Activated T-helper 1 cell treated with anti-CD3 and anti-CD28 coated beads, Interleukin-12 subunit alpha, Interleukin-12 subunit beta, Interleukin-2, Interleukin-4 antibody, amounts not matched to agents 30 ng/mL and 10 ng/mL and 1 ng/mL, durations not matched to agents 14 hours and 24 hours and 36 hours (primary cell): ENCODE measurements at regions not wholly inside any gene's neighbourhood (a gene's known extent, or its start where the extent isn't known, plus 50 kb on each side); places are given as distances from the start of the nearest gene placed in this dataset.
"Not testable (repeated sequence)": the region's sequence is repeated elsewhere in the genome, so short reads cannot be mapped to it uniquely, and the experiment has no call there.

ENCODE experiments used
- DNase-seq: peaks from one replicate; pipeline ENCODE4 v3.0.0; 2021; ENCODE audit warnings: low spot score
- H3K27ac Mint-ChIP-seq: one replicate; pipeline ENCODE4 v1.8.0; 2021; ENCODE audit warnings: mild to moderate bottlenecking, mixed read lengths
- H3K27me3 Mint-ChIP-seq: one replicate; pipeline ENCODE4 v1.8.0; 2022; ENCODE audit warnings: mild to moderate bottlenecking, moderate library complexity, mixed read lengths; ENCODE audit not compliant: insufficient read depth
- H3K36me3 Mint-ChIP-seq: one replicate; pipeline ENCODE4 v1.8.0; 2021; ENCODE audit warnings: low read depth, mixed read lengths
- H3K4me1 Mint-ChIP-seq: one replicate; pipeline ENCODE4 v1.8.0; 2021; ENCODE audit warnings: low read depth, mixed read lengths
- H3K4me3 Mint-ChIP-seq: one replicate; pipeline ENCODE4 v1.8.0; 2021; ENCODE audit warnings: mild to moderate bottlenecking, moderate library complexity, mixed read lengths
- H3K9me3 Mint-ChIP-seq: one replicate; pipeline ENCODE4 v1.8.0; 2021; ENCODE audit warnings: mixed read lengths
- intact Hi-C: fragments of 100-400 bp; cut with micrococcal nuclease; formaldehyde crosslinking; loops from one replicate; pipeline ENCODE4 v1.15.1; 2024

- Mint-ChIP-seq H3K4me1 (no peaks in the 10 kb centered on the region), H3K27ac (no peak overlapping the region), H3K9me3 (no peaks in the 10 kb centered on the region), H3K27me3 (peaks cover 3% of the 10 kb centered on the region), H3K36me3 (no peaks in the 10 kb centered on the region), H3K4me3 (no peak overlapping the region)
- no peak for DNase-seq
- intact Hi-C loops: no loop called here
Observed at GRCh38 chr15:81926981-81927380, 118.8 kb downstream of the MEX3B start.

GRCh38 chr15:81924729-81925128, 121.1 kb downstream of the MEX3B start:
- intact Hi-C loops: no loop called here
- H3K4me3 Mint-ChIP-seq: no peak overlapping the region
- no peak for DNase-seq
- peaks cover 11% of the 10 kb centered on the region for H3K9me3 Mint-ChIP-seq
- H3K36me3 Mint-ChIP-seq: no peaks in the 10 kb centered on the region
- H3K4me1 Mint-ChIP-seq: no peaks in the 10 kb centered on the region
- no peak overlapping the region for H3K27ac Mint-ChIP-seq
- H3K27me3 Mint-ChIP-seq: peaks cover 3% of the 10 kb centered on the region

- no peak for DNase-seq
- no peak overlapping the region for H3K4me3 Mint-ChIP-seq
- H3K27me3 Mint-ChIP-seq: peaks cover 3% of the 10 kb centered on the region
- H3K9me3 Mint-ChIP-seq: peaks cover 11% of the 10 kb centered on the region
- H3K4me1 Mint-ChIP-seq: no peaks in the 10 kb centered on the region
- intact Hi-C loops: no loop called here
- H3K36me3 Mint-ChIP-seq: no peaks in the 10 kb centered on the region
- H3K27ac Mint-ChIP-seq: no peak overlapping the region
Observed at GRCh38 chr15:81923561-81924350, 122.1 kb downstream of the MEX3B start.

- H3K36me3 Mint-ChIP-seq: no peaks in the 10 kb centered on the region
- intact Hi-C loops: no loop called here
- no peak overlapping the region for H3K27ac Mint-ChIP-seq
- no peak for DNase-seq
- H3K4me3 Mint-ChIP-seq: no peak overlapping the region
- peaks cover 2% of the 10 kb centered on the region for H3K27me3 Mint-ChIP-seq
- no peaks in the 10 kb centered on the region for H3K4me1 Mint-ChIP-seq
- H3K9me3 Mint-ChIP-seq: peaks cover 16% of the 10 kb centered on the region
Observed at GRCh38 chr15:81922143-81922542, 123.7 kb downstream of the MEX3B start.

- no peaks in the 10 kb centered on the region for H3K36me3 Mint-ChIP-seq
- H3K4me1 Mint-ChIP-seq: no peaks in the 10 kb centered on the region
- no peak overlapping the region for H3K27ac Mint-ChIP-seq
- H3K9me3 Mint-ChIP-seq: peaks cover 16% of the 10 kb centered on the region
- intact Hi-C loops: no loop called here
- no peak overlapping the region for H3K4me3 Mint-ChIP-seq
- DNase-seq: no peak
- H3K27me3 Mint-ChIP-seq: no peaks in the 10 kb centered on the region
Observed at GRCh38 chr15:81921163-81921562, 124.7 kb downstream of the MEX3B start.

- H3K36me3 Mint-ChIP-seq, DNase-seq, H3K4me3 Mint-ChIP-seq, H3K4me1 Mint-ChIP-seq, H3K27me3 Mint-ChIP-seq, H3K27ac Mint-ChIP-seq, intact Hi-C loops: not testable (repeated sequence)
- H3K9me3 Mint-ChIP-seq: peaks cover 16% of the 10 kb centered on the region
Observed at GRCh38 chr15:81918767-81919166, 127.1 kb downstream of the MEX3B start.

- H3K4me1 Mint-ChIP-seq: no peaks in the 10 kb centered on the region
- DNase-seq: no peak
- H3K27ac Mint-ChIP-seq: no peak overlapping the region
- peaks cover 1% of the 10 kb centered on the region for H3K27me3 Mint-ChIP-seq
- peaks cover 16% of the 10 kb centered on the region for H3K9me3 Mint-ChIP-seq
- no peaks in the 10 kb centered on the region for H3K36me3 Mint-ChIP-seq
- H3K4me3 Mint-ChIP-seq: no peak overlapping the region
- intact Hi-C loops: no loop called here
Observed at GRCh38 chr15:81916451-81916850, 129.4 kb downstream of the MEX3B start.

GRCh38 chr15:81915990-81916389, 129.8 kb downstream of the MEX3B start:
- H3K4me1 Mint-ChIP-seq: no peaks in the 10 kb centered on the region
- H3K27me3 Mint-ChIP-seq: peaks cover 1% of the 10 kb centered on the region
- H3K36me3 Mint-ChIP-seq: no peaks in the 10 kb centered on the region
- H3K9me3 Mint-ChIP-seq: peaks cover 13% of the 10 kb centered on the region
- no peak overlapping the region for H3K27ac Mint-ChIP-seq
- DNase-seq: no peak
- intact Hi-C loops: no loop called here
- H3K4me3 Mint-ChIP-seq: no peak overlapping the region

- Mint-ChIP-seq H3K36me3 (no peaks in the 10 kb centered on the region), H3K27me3 (peaks cover 1% of the 10 kb centered on the region), H3K27ac (no peak overlapping the region), H3K4me3 (no peak overlapping the region), H3K9me3 (peaks cover 5% of the 10 kb centered on the region), H3K4me1 (no peaks in the 10 kb centered on the region)
- intact Hi-C loops: no loop called here
- DNase-seq: no peak
Observed at GRCh38 chr15:81914734-81915256, 131.0 kb downstream of the MEX3B start.

GRCh38 chr15:81914333-81914732, 131.5 kb downstream of the MEX3B start:
- intact Hi-C loops: no loop called here
- peaks cover 5% of the 10 kb centered on the region for H3K9me3 Mint-ChIP-seq
- H3K36me3 Mint-ChIP-seq: no peaks in the 10 kb centered on the region
- peaks cover 1% of the 10 kb centered on the region for H3K27me3 Mint-ChIP-seq
- DNase-seq: no peak
- no peak overlapping the region for H3K27ac Mint-ChIP-seq
- no peak overlapping the region for H3K4me3 Mint-ChIP-seq
- H3K4me1 Mint-ChIP-seq: no peaks in the 10 kb centered on the region

- Mint-ChIP-seq H3K4me3 (no peak overlapping the region), H3K9me3 (no peaks in the 10 kb centered on the region), H3K27ac (no peak overlapping the region), H3K4me1 (no peaks in the 10 kb centered on the region), H3K36me3 (no peaks in the 10 kb centered on the region), H3K27me3 (peaks cover 1% of the 10 kb centered on the region)
- intact Hi-C loops: no loop called here
- no peak for DNase-seq
Observed at GRCh38 chr15:81911022-81911971, 134.5 kb downstream of the MEX3B start.

- H3K36me3 Mint-ChIP-seq: no peaks in the 10 kb centered on the region
- peaks cover 1% of the 10 kb centered on the region for H3K27me3 Mint-ChIP-seq
- DNase-seq: no peak
- no peak overlapping the region for H3K4me3 Mint-ChIP-seq
- H3K4me1 Mint-ChIP-seq: no peaks in the 10 kb centered on the region
- no peaks in the 10 kb centered on the region for H3K9me3 Mint-ChIP-seq
- intact Hi-C loops: no loop called here
- H3K27ac Mint-ChIP-seq: no peak overlapping the region
Observed at GRCh38 chr15:81910355-81911021, 135.3 kb downstream of the MEX3B start.

- H3K9me3 Mint-ChIP-seq: no peaks in the 10 kb centered on the region
- no peak for DNase-seq
- no peaks in the 10 kb centered on the region for H3K4me1 Mint-ChIP-seq
- no peak overlapping the region for H3K4me3 Mint-ChIP-seq
- no peaks in the 10 kb centered on the region for H3K36me3 Mint-ChIP-seq
- no peak overlapping the region for H3K27ac Mint-ChIP-seq
- H3K27me3 Mint-ChIP-seq: peaks cover 1% of the 10 kb centered on the region
- intact Hi-C loops: no loop called here
Observed at GRCh38 chr15:81909011-81909358, 136.8 kb downstream of the MEX3B start.
